ENCODE measurements at regions not wholly inside any gene's neighbourhood (a gene's known extent, or its start where the extent isn't known, plus 50 kb on each side); places are given as distances from the start of the nearest gene placed in this dataset.

GRCh38 chr2:195490319-195490718, 166.7 kb upstream of the SLC39A10 start:
- ATAC-seq (ENCODE audit: low read depth) (no peak), DNase-seq (no peak)
- ChIA-PET CTCF (interaction anchor here (0.9 kb wide), 1 partner anchor 170 kb away, joined by 4 read pairs; no protein-coding TSS in a partner anchor), POLR2A (no interaction called here)
- H3K27ac Mint-ChIP-seq: no peak overlapping the region
- no peaks in the 10 kb centered on the region for H3K27me3 Mint-ChIP-seq
- H3K4me1 Mint-ChIP-seq: no peaks in the 10 kb centered on the region
- no peaks in the 10 kb centered on the region for H3K36me3 Mint-ChIP-seq (ENCODE audit: low read depth)
- intact Hi-C loops (cut with micrococcal nuclease): no loop called here
- H3K4me3 Mint-ChIP-seq: no peak overlapping the region
- no peaks in the 10 kb centered on the region for H3K9me3 Mint-ChIP-seq
- TF ChIP-seq CTCF (IDR thresholded peaks at IDR 0.05): no peak

- Mint-ChIP-seq H3K9me3 (no peaks in the 10 kb centered on the region), H3K27ac (no peak overlapping the region), H3K4me3 (no peak overlapping the region), H3K27me3 (no peaks in the 10 kb centered on the region), H3K36me3 (ENCODE audit: low read depth) (no peaks in the 10 kb centered on the region), H3K4me1 (no peaks in the 10 kb centered on the region)
- CTCF ChIA-PET: interaction anchor here (1.0 to 1.6 kb wide), 3 partner anchors 9 to 171 kb away, joined by 3 to 7 read pairs (median 5); no protein-coding TSS in a partner anchor
- no peak for TF ChIP-seq CTCF (IDR thresholded peaks at IDR 0.05)
- DNase-seq (no peak), ATAC-seq (ENCODE audit: low read depth) (no peak)
- POLR2A ChIA-PET: no interaction called here
- intact Hi-C loops (cut with micrococcal nuclease): no loop called here
Observed at GRCh38 chr2:195489101-195489500, 167.9 kb upstream of the SLC39A10 start.

- H3K4me1 Mint-ChIP-seq: no peaks in the 10 kb centered on the region
- H3K27me3 Mint-ChIP-seq: no peaks in the 10 kb centered on the region
- POLR2A ChIA-PET: no interaction called here
- intact Hi-C loops (cut with micrococcal nuclease): no loop called here
- no peak overlapping the region for H3K27ac Mint-ChIP-seq
- no peak for ATAC-seq (ENCODE audit: low read depth)
- no peak for TF ChIP-seq CTCF (IDR thresholded peaks at IDR 0.05)
- DNase-seq: no peak
- no peak overlapping the region for H3K4me3 Mint-ChIP-seq
- no peaks in the 10 kb centered on the region for H3K36me3 Mint-ChIP-seq (ENCODE audit: low read depth)
- H3K9me3 Mint-ChIP-seq: no peaks in the 10 kb centered on the region
- CTCF ChIA-PET: interaction anchor here (1.0 to 1.6 kb wide), 3 partner anchors 9 to 171 kb away, joined by 3 to 7 read pairs (median 5); no protein-coding TSS in a partner anchor
Observed at GRCh38 chr2:195488567-195488966, 168.5 kb upstream of the SLC39A10 start.

GRCh38 chr2:195486987-195487644, 169.9 kb upstream of the SLC39A10 start:
- intact Hi-C loops (cut with micrococcal nuclease): no loop called here
- no peaks in the 10 kb centered on the region for H3K36me3 Mint-ChIP-seq (ENCODE audit: low read depth)
- no peaks in the 10 kb centered on the region for H3K9me3 Mint-ChIP-seq
- no peaks in the 10 kb centered on the region for H3K27me3 Mint-ChIP-seq
- POLR2A ChIA-PET: no interaction called here
- H3K27ac Mint-ChIP-seq: no peak overlapping the region
- H3K4me3 Mint-ChIP-seq: no peak overlapping the region
- CTCF ChIA-PET: interaction anchor here (1.3 kb wide), 1 partner anchor 11 kb away, joined by 4 read pairs; no protein-coding TSS in a partner anchor
- DNase-seq (no peak), ATAC-seq (ENCODE audit: low read depth) (no peak)
- H3K4me1 Mint-ChIP-seq: no peaks in the 10 kb centered on the region
- TF ChIP-seq CTCF (IDR thresholded peaks at IDR 0.05): no peak

GRCh38 chr2:195486520-195486919, 170.5 kb upstream of the SLC39A10 start:
- Mint-ChIP-seq H3K27ac (no peak overlapping the region), H3K9me3 (no peaks in the 10 kb centered on the region), H3K4me1 (no peaks in the 10 kb centered on the region), H3K4me3 (no peak overlapping the region), H3K27me3 (no peaks in the 10 kb centered on the region), H3K36me3 (ENCODE audit: low read depth) (no peaks in the 10 kb centered on the region)
- intact Hi-C loops (cut with micrococcal nuclease): no loop called here
- POLR2A ChIA-PET: no interaction called here
- TF ChIP-seq CTCF (IDR thresholded peaks at IDR 0.05): no peak
- CTCF ChIA-PET: interaction anchor here (1.3 kb wide), 1 partner anchor 11 kb away, joined by 4 read pairs; no protein-coding TSS in a partner anchor
- DNase-seq: no peak
- no peak for ATAC-seq (ENCODE audit: low read depth)
